ENCODE measurements at regions not wholly inside any gene's neighbourhood (a gene's known extent, or its start where the extent isn't known, plus 50 kb on each side); places are given as distances from the start of the nearest gene placed in this dataset.

- TF ChIP-seq CTCF (conservative IDR thresholded peaks at IDR 0.05) (no peak), EZH2 (IDR thresholded peaks at IDR 0.05; ENCODE audit: low read depth) (no peak)
Observed at GRCh38 chr2:176854878-176855277, 357.7 kb upstream of the HNRNPA3 start.

All from PC-9 (cell line).